GM12892 (cell line): ENCODE measurements at regions not wholly inside any gene's neighbourhood (a gene's known extent, or its start where the extent isn't known, plus 50 kb on each side); places are given as distances from the start of the nearest gene placed in this dataset.

Experiments
- DNase-seq: peaks from one replicate; pipeline ENCODE4 v3.0.0; 2011; ENCODE audit not compliant: insufficient read length
- FAIRE-seq: peaks from 2 replicates; lab custom pipeline; 2011; peaks lifted over from hg19 to GRCh38; lab: Jason Lieb, UNC
- POLR2A ChIP-seq: IDR thresholded peaks from 2 replicates; pipeline ENCODE4 v1.6.1; 2011; ENCODE audit warnings: low read depth, low read length, control low read depth
- POLR2AphosphoS5 ChIP-seq: IDR thresholded peaks from 2 replicates; pipeline ENCODE4 v1.6.1; 2011; ENCODE audit warnings: low read depth, low read length, control low read depth
- TAF1 ChIP-seq: IDR thresholded peaks from 2 replicates; pipeline ENCODE4 v1.6.1; 2011; ENCODE audit warnings: low read depth, mild to moderate bottlenecking, control low read depth, low read length, borderline replicate concordance

DNA sequence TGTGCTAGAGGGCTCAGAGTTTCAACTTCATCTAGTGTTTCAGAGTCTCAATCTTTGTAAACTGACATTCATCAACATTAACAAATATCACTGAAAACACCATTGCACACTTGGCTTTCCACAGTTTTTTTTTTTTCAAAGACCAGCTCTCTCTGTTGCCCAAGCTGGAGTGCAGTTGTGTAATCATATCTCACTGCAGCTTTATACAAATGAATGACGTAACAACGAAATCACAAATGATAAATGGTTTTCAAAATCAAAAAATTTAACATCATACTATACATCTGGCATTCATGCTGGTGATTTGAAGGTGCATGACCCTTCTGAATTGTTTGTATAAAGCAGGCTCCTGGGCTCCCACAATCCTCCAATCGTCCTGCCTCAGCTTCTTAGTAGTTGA, 248.0 kb upstream of the TMTC4 start:
- DNase-seq (no peak), FAIRE-seq (no peak)
- TF ChIP-seq POLR2AphosphoS5 (no peak), TAF1 (no peak), POLR2A (no peak)

DNA sequence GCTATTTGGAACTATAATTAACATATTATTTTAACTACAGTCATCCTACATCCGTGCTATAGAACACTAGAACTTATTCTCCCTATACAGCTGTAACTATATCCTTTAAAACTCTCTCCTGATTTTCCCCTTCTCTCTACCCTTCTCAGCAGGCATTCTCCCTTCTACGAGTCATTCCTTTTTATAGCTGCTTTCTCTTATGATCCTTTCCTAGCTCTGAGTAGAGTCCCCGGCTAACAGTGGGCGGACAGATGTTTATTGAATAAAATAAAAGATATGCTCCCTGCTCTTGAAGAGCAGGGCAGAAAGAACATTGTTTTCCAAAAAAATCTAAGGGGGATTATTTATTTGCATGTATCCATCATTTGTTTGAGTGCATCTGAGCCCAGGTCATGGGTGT, 246.5 kb upstream of the TMTC4 start:
- no peak for DNase-seq

DNA sequence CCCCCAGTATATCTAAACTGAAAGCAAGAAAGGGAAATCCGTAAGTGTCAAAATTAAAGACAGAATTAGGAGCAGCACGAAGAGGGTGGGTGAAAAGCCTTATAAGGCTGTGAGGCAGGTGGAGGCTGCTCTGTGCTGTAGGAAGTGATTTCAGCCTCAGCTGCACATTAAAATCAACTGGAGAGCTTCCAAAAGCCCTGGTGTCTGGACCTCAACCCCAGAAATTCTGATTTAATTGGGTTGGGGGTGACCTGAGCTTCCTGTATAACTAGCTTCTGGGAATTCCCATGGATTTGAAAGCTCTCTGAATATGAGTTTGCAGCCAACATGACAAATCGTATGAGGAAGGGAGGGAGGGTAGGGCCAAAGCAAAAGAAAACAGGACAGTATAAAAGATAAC, 242.4 kb upstream of the TMTC4 start:
- FAIRE-seq, result peak; percentile 44
- DNase-seq, result no peak
- TF ChIP-seq POLR2A (no peak), TAF1 (no peak), POLR2AphosphoS5 (no peak)

More for the DNA sequence above, 246.5 kb upstream of the TMTC4 start:
- no peak for FAIRE-seq
- no peak for TF ChIP-seq POLR2A

DNA sequence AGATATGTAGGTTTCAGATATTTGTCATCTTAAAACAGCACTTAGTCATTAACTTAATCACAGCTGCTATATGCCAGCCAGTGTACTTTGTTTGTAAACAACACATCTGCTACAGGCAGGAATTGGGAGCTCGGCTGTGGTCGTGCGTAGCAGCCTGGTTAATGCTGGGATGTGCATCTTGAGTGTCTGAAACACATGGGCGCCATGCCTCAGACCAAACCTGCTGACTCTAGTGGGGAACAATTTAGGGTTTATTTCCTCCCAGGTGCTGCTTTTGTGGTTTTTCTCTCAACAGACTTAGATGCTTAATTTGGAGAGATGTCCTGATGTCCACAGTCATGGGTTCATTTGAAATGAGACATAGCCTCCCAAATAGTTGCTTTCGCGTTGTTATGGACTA, 238.5 kb upstream of the TMTC4 start:
- no peak for FAIRE-seq
- DNase-seq, result no peak
- TF ChIP-seq TAF1 (no peak), POLR2A (no peak), POLR2AphosphoS5 (no peak)

DNA sequence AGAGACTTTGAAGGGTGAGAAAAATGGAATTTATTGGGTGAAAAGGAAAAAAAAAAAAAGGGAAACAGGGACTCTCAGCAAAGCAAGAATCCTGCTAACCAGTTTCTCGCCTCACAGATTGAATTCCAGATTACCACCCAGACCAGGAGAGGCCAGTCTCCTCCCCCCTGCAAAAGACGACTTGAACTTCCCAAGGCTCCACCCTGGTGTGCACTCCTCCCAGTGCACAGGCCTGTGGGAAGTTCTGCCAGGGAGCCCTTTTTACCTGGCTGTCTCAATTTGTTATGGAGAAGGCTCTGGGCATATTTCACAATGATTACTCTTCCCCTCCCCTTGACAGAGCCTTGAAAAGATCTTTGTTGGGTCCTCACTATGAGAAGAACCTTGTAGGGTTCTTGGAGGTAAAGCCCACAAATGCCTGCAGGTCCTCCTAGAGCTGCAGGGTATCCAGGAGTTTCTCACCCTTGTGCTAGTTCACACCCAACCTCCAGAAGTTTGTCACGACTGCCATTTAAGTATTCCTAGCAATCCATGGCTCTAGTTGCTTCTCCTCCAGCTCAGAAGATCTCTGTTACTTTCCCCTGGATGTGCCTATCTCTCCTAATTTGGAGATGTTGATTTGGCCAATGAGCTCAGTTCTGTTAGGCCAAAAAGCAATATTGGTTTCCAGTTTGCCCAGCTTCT, 229.8 kb upstream of the TMTC4 start:
- FAIRE-seq, result no peak

DNA sequence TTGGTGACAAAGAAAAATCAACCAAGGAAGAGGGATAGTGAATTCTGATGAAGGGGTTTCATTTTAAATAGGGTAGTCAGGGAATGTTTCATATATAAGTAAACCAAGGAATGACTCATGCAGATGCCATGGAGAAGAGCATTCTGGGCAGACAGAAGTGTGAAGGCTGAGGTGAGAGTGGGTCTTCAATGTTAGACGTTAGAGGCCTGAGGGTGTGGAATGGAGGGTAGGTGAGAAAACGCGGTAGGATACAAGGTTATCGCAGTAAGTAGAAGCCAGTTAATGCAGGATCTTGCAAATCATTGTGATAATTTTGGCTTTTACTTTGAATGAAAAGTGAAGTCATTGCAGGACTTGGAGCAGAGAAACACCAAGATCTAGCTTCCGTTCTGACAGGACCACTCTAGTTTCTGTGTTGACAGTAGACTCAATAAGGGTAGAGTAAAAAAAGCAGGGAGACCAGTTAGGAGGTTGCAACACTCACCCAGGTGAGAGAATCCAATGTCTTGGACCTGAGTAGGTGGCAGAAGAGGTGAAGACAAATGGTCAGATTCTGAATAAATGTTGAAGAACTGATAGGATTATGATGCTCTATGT, 225.2 kb upstream of the TMTC4 start:
- TF ChIP-seq TAF1 (no peak), POLR2AphosphoS5 (no peak), POLR2A (no peak)
- FAIRE-seq, result no peak

More for the DNA sequence above, 229.8 kb upstream of the TMTC4 start:
- TF ChIP-seq POLR2AphosphoS5 (no peak), POLR2A (no peak), TAF1 (no peak)
- no peak for DNase-seq

DNA sequence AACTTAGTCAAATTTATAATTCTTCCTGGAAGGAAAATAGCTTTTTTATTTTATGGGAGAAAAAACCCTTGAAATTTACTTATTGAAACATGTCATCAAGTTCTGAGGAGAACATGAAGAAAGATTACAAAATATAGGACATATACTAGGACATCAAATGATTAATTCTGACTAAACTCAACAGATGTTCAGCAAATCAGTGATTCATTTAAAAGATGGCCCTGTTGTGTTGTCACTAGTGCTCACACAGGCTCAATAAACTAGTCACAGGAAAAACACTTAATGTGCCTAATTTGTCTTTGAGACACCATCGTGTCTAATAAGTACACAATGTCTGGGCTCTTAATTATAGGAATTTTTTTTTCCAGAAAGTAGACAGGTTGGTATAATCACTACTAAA, 223.8 kb upstream of the TMTC4 start:
- FAIRE-seq (no peak), DNase-seq (no peak)
- TF ChIP-seq POLR2AphosphoS5, result no peak
- no peak for TF ChIP-seq TAF1
- no peak for TF ChIP-seq POLR2A

More for the DNA sequence above, 225.2 kb upstream of the TMTC4 start:
- no peak for DNase-seq

DNA sequence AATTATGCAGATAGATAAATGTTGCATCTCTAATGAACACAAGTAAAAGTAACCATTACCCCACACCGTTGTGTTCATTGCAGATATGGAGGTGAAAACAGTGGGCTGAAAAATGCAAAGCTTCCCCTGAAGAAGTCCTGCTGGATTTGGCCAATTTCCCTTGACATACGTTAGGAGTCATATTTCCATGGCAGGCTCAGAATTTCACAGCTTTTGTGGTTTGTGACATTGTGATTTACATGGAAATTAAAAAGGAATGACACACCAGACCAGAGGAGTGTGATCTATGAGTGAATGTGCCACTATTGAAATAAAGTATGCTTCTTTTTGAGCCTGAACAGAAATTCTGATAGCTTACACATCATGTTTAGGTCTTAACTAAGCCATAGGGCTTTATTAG, 221.1 kb upstream of the TMTC4 start:
- FAIRE-seq (no peak), DNase-seq (no peak)
- TF ChIP-seq POLR2A, result no peak
- TF ChIP-seq POLR2AphosphoS5, result no peak
- no peak for TF ChIP-seq TAF1

DNA sequence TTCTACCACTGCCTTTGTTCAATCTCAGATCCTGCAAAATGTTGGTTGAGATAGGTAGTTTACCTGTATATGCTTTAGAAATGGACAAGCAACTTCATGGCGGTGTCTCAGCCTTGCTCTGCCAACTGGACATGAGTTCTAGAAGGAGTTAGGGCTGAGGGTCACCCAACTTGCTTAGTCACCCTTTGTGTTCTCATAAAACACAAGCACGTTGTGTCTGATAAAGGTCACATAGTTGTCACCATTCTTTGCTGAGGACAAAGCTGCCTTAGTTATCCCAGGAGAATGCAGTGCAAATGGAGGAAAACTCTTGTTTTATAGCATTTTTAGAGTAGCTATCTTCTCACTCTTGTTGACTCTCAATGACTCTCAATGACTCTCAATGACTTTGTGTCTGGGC, 218.4 kb upstream of the TMTC4 start:
- TF ChIP-seq POLR2AphosphoS5 (no peak), TAF1 (no peak), POLR2A (no peak)
- FAIRE-seq (no peak), DNase-seq (no peak)

DNA sequence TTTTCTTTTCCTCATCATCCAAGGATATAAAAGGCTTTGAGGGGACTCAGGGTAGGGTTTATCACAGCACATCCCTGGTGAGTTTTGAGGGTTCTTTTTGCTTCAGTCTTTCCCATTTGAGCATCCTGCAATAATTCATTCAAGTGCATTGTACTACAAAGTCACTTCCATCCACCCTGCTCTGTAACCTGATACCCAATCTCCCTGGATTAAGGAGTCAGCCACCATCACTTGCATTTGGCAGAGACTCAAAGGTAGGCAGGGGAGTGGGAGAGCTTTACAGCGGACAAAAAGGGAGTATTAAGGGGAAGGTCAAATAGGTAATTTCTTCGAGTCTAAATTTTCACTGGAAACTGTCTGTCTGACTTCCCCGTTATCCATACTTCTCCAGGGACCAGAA, 216.1 kb upstream of the TMTC4 start:
- TF ChIP-seq TAF1, result no peak
- no peak for TF ChIP-seq POLR2A
- TF ChIP-seq POLR2AphosphoS5, result no peak
- FAIRE-seq, result no peak
- no peak for DNase-seq

DNA sequence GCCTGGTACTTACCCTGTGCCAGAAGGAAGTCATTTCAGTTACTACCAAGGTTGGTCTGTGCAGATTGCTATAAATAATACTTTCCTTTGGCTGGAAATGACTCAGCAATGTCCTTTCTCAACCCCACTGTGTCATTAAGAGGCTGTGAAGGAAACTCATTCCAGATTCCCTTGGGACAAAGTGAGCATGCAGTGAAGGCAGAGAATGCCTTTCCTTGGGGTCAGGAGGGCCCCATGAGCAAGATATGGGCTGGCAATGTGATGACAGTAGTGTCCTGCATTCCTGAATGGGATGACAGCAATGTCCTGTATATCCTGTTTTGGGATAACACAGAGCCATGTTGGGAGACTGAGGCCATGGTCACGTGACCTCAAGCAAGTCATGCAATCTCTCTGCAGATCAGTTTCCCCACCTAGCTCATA, 213.1 kb upstream of the TMTC4 start:
- TF ChIP-seq TAF1, result no peak
- no peak for TF ChIP-seq POLR2A
- TF ChIP-seq POLR2AphosphoS5, result no peak
- DNase-seq (no peak), FAIRE-seq (no peak)

DNA sequence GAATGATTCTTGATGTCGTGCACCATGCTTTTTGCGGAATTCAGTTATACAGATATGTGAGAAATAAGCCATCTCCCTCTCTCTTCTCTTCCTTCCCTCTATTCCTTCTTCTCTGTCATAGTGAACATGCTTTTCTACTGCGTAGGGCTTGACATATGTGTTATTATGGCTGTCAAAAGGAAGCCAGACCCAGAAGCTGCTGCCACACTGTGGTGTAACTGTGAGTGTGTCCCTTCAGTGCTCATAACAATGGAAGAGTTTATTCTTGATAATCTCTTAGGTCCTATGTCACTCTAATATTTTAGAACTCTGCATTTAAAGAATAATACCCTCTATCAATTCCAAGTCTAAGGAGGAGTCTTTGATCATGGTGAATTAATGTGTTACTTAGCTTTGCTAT, 208.9 kb upstream of the TMTC4 start:
- no peak for FAIRE-seq
- DNase-seq, result no peak
- TF ChIP-seq POLR2AphosphoS5 (no peak), TAF1 (no peak), POLR2A (no peak)
